GM21786 (cell line): ENCODE measurements at regions not wholly inside any gene's neighbourhood (a gene's known extent, or its start where the extent isn't known, plus 50 kb on each side); places are given as distances from the start of the nearest gene placed in this dataset.
A peak's percentile ranks its signal among the peaks of the same experiment; 100 is the strongest.
"Not testable (repeated sequence)": the region's sequence is repeated elsewhere in the genome, so short reads cannot be mapped to it uniquely, and the experiment has no call there.

Experiments
- ATAC-seq: cut with Tn5 transposase; IDR thresholded peaks from one replicate; pipeline ENCODE4 v1.9.1; 2021; ENCODE audit not compliant: unreplicated experiment

DNA sequence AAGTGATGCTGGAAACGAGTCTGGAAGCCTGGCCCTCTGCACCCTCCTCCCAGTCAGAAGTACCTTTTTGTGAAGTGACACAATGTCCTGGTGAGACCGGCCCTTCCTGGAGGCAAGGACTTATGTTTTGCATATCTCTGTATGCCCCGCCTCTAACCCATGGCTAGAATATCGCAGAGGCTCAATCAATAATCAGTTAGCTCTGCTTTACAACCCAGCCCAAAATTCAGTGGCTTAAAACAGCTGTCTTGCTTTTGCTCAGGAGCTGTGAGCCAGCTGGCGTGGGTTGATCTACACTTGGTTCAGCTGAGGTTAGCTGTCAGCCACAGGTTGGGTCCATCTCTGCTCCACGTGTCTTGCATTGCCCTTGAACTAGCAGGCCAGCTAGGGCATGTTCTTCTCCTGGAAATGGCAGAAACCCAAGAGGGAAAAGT, 98.8 kb upstream of the METTL14 start:
- no peak for ATAC-seq

- ATAC-seq: no peak
Observed at GRCh38 chr4:118587116-118587831, 97.9 kb upstream of the METTL14 start.

DNA sequence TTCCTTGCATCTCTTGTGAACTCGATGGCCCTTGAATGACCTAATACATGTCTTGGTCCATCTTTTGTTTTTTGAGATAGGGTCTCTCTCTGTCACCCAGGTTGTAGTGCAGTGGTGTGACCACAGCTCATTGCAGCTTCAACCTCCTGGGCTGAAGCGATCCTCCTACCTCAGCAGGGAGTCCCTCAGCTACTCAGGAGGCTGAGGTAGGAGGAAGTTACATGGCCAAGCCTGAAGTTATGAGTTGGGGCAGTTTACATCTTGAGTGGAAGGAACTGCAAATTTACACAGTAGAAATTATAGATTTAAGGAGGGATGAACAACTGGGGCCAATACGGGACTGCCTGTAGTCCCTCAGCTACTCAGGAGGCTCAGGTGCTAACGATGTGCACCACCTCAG, 97.2 kb upstream of the METTL14 start:
- ATAC-seq: no peak

DNA sequence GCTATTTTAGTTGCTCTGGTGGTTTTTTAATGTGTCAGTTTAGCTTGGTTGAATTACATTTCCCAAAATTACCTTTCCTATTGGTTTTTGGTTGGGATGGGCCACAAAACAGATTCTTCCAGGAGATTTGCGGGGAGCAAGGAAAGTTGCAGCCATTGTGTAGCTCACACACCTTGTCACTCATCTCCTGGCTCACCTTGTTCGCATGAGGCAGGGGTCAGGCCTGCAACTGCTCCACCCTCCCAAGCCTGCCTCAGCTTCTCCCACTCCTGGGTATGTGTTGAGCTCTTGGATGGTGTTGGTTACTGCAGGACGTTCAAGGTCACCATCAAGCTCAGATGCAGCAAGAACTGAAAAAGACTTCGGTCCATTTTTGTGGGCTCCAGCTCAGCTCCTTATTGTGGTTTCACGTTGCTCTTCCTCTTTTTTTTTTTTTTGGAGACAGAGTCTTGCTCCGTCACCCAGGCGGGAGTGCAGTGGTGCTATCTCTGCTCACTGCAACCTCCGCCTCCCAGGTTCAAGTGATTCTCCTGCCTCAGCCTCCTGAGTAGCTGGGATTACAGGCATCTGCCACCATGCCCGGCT, 95.6 kb upstream of the METTL14 start:
- ATAC-seq: no peak

- ATAC-seq: peak; percentile 98
Observed at GRCh38 chr4:118591339-118592046, 93.7 kb upstream of the METTL14 start.

DNA sequence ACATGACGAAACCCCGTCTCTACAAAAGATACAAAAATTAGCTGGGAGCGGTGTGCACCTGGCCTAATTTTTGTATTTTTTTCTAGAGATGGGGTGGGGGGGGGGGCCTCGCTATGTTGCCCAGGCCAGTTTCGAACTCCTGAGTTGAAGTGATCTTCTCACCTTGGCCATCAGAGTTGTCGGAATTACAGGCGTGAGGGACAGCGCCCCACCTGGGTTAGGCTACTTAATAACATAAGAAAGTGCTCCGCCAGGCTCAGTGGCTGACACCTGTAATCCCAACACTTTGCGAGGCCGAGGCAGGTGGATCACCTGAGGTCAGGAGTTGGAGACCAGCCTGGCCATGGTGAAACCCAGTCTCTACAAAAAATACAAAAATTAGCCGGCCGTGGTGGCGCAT, 92.9 kb upstream of the METTL14 start:
- ATAC-seq: not testable (repeated sequence)

DNA sequence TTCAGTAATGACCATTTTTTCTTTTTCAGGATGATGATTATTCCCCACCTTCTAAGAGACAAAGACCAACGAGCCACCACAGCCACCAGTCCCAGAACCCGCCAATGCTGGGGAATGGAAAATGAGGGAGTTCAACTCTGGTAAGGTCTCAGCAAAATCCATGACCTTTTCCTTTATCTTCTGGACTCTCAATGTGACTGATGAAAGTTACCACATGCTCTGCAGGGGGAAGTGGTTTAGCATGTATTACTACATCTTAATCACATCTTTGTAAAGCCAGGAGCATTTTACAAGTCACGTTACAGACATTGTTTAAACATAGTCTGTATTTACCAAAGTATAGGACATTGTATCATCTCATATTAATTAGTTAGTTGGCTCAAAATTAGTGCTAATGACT, 89.3 kb upstream of the METTL14 start:
- ATAC-seq: not testable (repeated sequence)

GRCh38 chr4:118625097-118625496, 60.1 kb upstream of the METTL14 start:
- not testable (repeated sequence) for ATAC-seq

GRCh38 chr4:118629697-118630096, 55.5 kb upstream of the METTL14 start:
- ATAC-seq: not testable (repeated sequence)

- ATAC-seq: not testable (repeated sequence)
Observed at GRCh38 chr4:118630897-118631296, 54.3 kb upstream of the METTL14 start.

GRCh38 chr4:118631321-118632050, 53.7 kb upstream of the METTL14 start:
- not testable (repeated sequence) for ATAC-seq

- ATAC-seq: not testable (repeated sequence)
Observed at GRCh38 chr4:118633476-118633875, 51.7 kb upstream of the METTL14 start.

DNA sequence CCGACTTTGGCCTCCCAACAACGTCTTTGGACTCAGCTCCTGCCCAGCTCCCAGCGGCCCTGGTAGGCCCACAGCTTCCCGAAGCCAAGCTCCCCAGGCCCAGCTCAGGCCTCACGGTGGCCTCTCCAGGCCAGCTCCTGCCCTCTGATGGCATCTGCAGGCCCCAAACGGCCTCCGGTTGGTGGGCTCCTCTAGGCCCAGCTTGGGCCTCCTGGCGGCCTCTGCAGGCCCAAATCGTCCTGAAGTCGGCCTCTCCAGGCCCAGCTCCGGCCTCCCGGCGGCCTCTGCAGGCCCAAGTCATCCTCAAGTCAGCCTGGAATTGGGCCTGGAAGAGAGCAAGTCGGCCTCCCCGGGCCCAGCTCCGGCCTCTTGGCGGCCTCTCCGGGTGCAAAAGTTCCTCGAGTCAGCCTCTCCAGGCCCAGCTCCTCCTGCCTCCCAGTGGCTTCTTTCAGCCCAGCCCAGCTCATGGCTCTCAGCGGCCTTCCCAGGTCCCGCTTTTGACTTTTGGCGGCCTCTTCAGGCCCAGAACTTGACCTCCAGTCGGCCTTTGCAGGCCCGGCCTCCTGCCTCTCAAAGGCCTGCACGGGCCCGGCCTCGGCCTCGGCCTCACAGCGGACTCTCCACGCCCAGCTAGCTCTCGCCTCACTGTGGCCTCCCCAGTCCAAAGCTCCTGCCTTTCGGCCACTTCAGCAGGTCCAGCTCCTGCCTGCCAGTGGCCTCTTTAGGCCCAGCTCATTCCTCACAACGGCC, 50.9 kb upstream of the METTL14 start:
- ATAC-seq: not testable (repeated sequence)
